ENCODE measurements at regions not wholly inside any gene's neighbourhood (a gene's known extent, or its start where the extent isn't known, plus 50 kb on each side); places are given as distances from the start of the nearest gene placed in this dataset.

DNA sequence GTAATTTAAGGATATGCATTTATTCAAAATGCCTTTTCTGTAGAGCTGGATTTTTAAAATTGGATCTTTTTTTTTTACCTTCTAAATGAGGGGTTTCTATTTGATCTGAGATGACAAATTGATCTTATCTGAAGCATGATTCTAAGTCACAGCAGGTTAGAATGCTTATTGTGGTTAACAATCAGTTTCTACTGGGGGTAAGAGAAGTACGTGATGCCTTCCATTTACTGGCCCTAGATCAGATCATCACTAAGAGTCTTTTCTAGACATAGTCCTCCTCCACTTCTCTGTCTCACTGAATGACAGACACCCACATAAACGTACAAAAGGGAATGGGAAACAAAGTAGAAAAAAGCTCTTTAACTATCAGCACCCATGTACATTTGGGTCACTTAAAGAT lies 231.9 kb downstream of the DMAC1 start:
- TF ChIP-seq POLR2A (IDR thresholded peaks at IDR 0.05; ENCODE audit: low read depth, low read length) (no peak), TAF1 (IDR thresholded peaks at IDR 0.05; ENCODE audit: borderline replicate concordance, low read depth, low read length) (no peak), POLR2AphosphoS5 (IDR thresholded peaks at IDR 0.05; ENCODE audit: low read depth, low read length) (no peak)
